Tibial nerve (tissue), 4 donors: ENCODE measurements at regions not wholly inside any gene's neighbourhood (a gene's known extent, or its start where the extent isn't known, plus 50 kb on each side); places are given as distances from the start of the nearest gene placed in this dataset.

Source experiments
- DNase-seq, 2 donors: peaks; one replicate each; pipeline ENCODE4 v3.0.0-alpha.2; 2019; ENCODE audit warnings: low spot score in 2 of 2
- H3K27ac ChIP-seq, 4 donors: fragments of 200-600 bp; sonication (generic) in 3 of 4; one replicate each; pipeline ENCODE4 v1.5.1; 2017 to 2019; ENCODE audit warnings: mild to moderate bottlenecking in 1 of 4
- H3K27me3 ChIP-seq, 2 donors: fragments of 200-600 bp; sonication (generic) in 1 of 2; one replicate each; pipeline versions ENCODE4 v1.5.1 to v1.6.0; 2017 to 2019
- H3K36me3 ChIP-seq, 3 donors: fragments of 200-600 bp; sonication (generic); one replicate each; pipeline ENCODE4 v1.5.1; 2018 to 2019
- H3K4me1 ChIP-seq, 4 donors: fragments of 200-600 bp; sonication (generic) in 3 of 4; one replicate each; pipeline ENCODE4 v1.5.1; 2017 to 2019
- H3K4me3 ChIP-seq, 4 donors: fragments of 200-600 bp; sonication (generic) in 3 of 4; one replicate each; pipeline ENCODE4 v1.5.1; 2017 to 2019; ENCODE audit warnings: mild to moderate bottlenecking in 1 of 4, moderate library complexity in 1 of 4
- H3K9me3 ChIP-seq, 4 donors: fragments of 200-600 bp; sonication (generic) in 3 of 4; one replicate each; pipeline ENCODE4 v1.5.1; 2017 to 2019
- CTCF ChIP-seq, 5 experiments: fragments of 200-600 bp in 3 of 5; fragments of 450-650 bp in 2 of 5; sonication (generic) in 3 of 5; IDR thresholded peaks; one replicate each; pipeline ENCODE4 v1.5.1; 2016 to 2019; ENCODE audit warnings: antibody characterized with exemption in 5 of 5, mild to moderate bottlenecking in 3 of 5, moderate library complexity in 2 of 5
- EP300 ChIP-seq, 2 donors: sonication (generic); formaldehyde crosslinking; IDR thresholded peaks; one replicate each; pipeline ENCODE4 v1.6.1; 2017; ENCODE audit warnings: antibody characterized with exemption in 2 of 2, mild to moderate bottlenecking in 1 of 2
- POLR2A ChIP-seq, 2 donors: fragments of 450-650 bp; IDR thresholded peaks; one replicate each; pipeline ENCODE4 v1.6.1; 2017; ENCODE audit warnings: antibody characterized with exemption in 2 of 2, mild to moderate bottlenecking in 2 of 2, moderate library complexity in 2 of 2
- WGBS, 2 donors: methylation state at CpG; one replicate each; pipeline ENCODE4 v1.1.5; 2018; 5-methylcytosine and 5-hydroxymethylcytosine counted together

DNA sequence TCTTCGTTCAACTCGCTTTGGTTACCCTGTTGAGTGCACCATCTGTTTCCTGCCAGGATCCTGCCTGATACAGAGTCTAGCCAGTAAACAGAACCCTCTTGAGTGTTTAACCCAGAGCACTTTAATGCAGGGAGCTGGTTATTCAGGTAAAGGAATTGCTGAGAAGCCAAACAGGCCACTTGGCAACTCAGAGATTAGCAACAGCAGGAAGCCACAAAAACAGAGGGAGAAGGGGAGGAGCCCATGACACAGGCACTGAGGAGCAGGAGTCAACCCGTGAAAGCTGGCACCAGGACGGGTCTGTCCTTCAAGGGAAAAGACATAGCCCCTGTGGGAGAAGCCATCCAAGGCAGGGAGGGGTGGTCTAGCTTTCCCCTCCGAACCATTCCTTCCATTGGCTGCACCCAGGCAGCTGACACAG lies 641.4 kb downstream of the ZNF674 start:
- Histone ChIP-seq H3K9me3 (no peaks in the 10 kb centered on the region), H3K36me3 (no peaks in the 10 kb centered on the region), H3K27me3 (no peaks in the 10 kb centered on the region), H3K4me3 (no peak overlapping the region), H3K4me1 (no peaks in the 10 kb centered on the region), H3K27ac (no peak overlapping the region)
- no peak for DNase-seq
- TF ChIP-seq EP300 (IDR thresholded peaks at IDR 0.05) (no peak), CTCF (IDR thresholded peaks at IDR 0.05) (no peak), POLR2A (IDR thresholded peaks at IDR 0.05) (no peak)
- WGBS, 2 donors, result 45 to 57% methylated on average over 5 of the region's 5 CpGs

GRCh38 chrX:45900766-45901615 lies 644.2 kb downstream of the ZNF674 start:
- no peaks in the 10 kb centered on the region for H3K36me3 ChIP-seq
- 28 to 46% methylated on average over 9 of the region's 9 CpGs for WGBS, 2 donors
- H3K4me1 ChIP-seq, result no peaks in the 10 kb centered on the region
- TF ChIP-seq POLR2A (IDR thresholded peaks at IDR 0.05), result no peak
- TF ChIP-seq EP300 (IDR thresholded peaks at IDR 0.05), result no peak
- no peak for TF ChIP-seq CTCF (IDR thresholded peaks at IDR 0.05)
- H3K9me3 ChIP-seq, result no peaks in the 10 kb centered on the region
- no peak overlapping the region for H3K27ac ChIP-seq
- DNase-seq, result no peak
- H3K27me3 ChIP-seq, result no peaks in the 10 kb centered on the region
- no peak overlapping the region for H3K4me3 ChIP-seq

DNA sequence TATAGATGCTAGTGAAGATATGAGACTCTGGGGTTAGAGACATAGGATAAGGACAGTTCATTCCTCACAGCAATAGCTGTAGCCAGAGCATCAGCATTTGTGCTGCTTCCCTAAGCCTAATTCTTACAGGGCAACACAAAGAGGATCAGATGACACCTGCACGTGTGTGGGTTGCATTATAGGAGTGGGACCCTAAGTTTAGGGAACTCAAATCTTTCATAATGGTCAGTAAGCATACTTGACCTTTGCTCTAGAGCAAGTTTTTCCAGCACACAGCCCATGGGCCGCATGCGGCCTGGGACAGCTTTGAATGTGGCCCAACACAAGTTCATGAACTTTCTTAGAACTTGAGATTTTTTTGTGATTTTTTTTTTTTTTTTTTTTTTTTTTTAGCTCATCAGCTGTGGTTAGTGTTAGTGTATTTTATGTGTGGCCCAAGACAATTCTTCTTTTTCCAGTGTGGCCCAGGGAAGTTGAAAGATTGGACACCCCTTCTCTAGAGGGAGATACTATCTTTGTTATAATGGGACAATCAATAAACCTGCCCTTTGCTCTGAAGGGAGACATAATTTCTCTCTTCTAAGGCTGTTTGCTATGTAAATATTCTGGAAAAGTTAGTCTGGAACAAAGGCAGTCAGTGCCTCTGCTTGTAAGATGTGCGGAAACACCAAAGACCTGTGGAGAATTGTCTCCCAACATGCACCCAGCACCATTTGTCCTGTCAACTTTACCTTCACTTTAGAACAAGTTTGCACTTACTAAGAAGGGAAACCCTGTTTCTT lies 650.2 kb downstream of the ZNF674 start:
- WGBS, 2 donors, result 69 to 87% methylated on average over 4 of the region's 4 CpGs
- Histone ChIP-seq H3K36me3 (no peaks in the 10 kb centered on the region), H3K4me1 (no peaks in the 10 kb centered on the region), H3K9me3 (no peaks in the 10 kb centered on the region), H3K4me3 (no peak overlapping the region), H3K27ac (no peak overlapping the region), H3K27me3 (no peaks in the 10 kb centered on the region)
- TF ChIP-seq CTCF (IDR thresholded peaks at IDR 0.05), result no peak
- TF ChIP-seq EP300 (IDR thresholded peaks at IDR 0.05), result no peak
- no peak for TF ChIP-seq POLR2A (IDR thresholded peaks at IDR 0.05)
- no peak for DNase-seq

- Histone ChIP-seq H3K27ac (no peak overlapping the region), H3K36me3 (no peaks in the 10 kb centered on the region), H3K27me3 (no peaks in the 10 kb centered on the region), H3K4me1 (no peaks in the 10 kb centered on the region), H3K9me3 (no peaks in the 10 kb centered on the region), H3K4me3 (no peak overlapping the region)
- WGBS, 2 donors, result 56 to 73% methylated on average over 8 of the region's 8 CpGs
- no peak for DNase-seq
- TF ChIP-seq EP300 (IDR thresholded peaks at IDR 0.05) (no peak), POLR2A (IDR thresholded peaks at IDR 0.05) (no peak), CTCF (IDR thresholded peaks at IDR 0.05) (no peak)
Observed at GRCh38 chrX:45889471-45889870, 655.8 kb downstream of the ZNF674 start.

GRCh38 chrX:45888518-45888917 lies 656.7 kb downstream of the ZNF674 start:
- Histone ChIP-seq H3K27me3 (no peaks in the 10 kb centered on the region), H3K4me1 (no peaks in the 10 kb centered on the region), H3K9me3 (no peaks in the 10 kb centered on the region), H3K27ac (no peak overlapping the region), H3K4me3 (no peak overlapping the region), H3K36me3 (no peaks in the 10 kb centered on the region)
- TF ChIP-seq CTCF (IDR thresholded peaks at IDR 0.05), result no peak
- TF ChIP-seq POLR2A (IDR thresholded peaks at IDR 0.05), result no peak
- TF ChIP-seq EP300 (IDR thresholded peaks at IDR 0.05), result no peak
- DNase-seq, result no peak
